Aorta (tissue), 5 donors: ENCODE measurements at regions not wholly inside any gene's neighbourhood (a gene's known extent, or its start where the extent isn't known, plus 50 kb on each side); places are given as distances from the start of the nearest gene placed in this dataset.

ENCODE experiments used
- ATAC-seq: fragments of 200-7000 bp; cut with Tn5 transposase; one replicate; pipeline ENCODE4 v1.9.1; 2022; ENCODE audit warnings: moderate library complexity; ENCODE audit not compliant: low FRiP score
- DNase-seq, 2 donors: peaks; one replicate each; pipeline ENCODE4 v3.0.0-alpha.2; 2020
- H3K27ac ChIP-seq, 2 donors: one replicate each; pipeline ENCODE4 v1.5.1; 2013; ENCODE audit warnings: low read length in 2 of 2, mild to moderate bottlenecking in 2 of 2, moderate library complexity in 2 of 2, control low read depth in 1 of 2, inconsistent platforms in 1 of 2, low read depth in 1 of 2
- H3K27me3 ChIP-seq, 2 donors: one replicate each; pipeline ENCODE4 v1.6.1; 2013; ENCODE audit warnings: control low read depth in 1 of 2, low read length in 1 of 2, mild to moderate bottlenecking in 1 of 2, moderate library complexity in 1 of 2; ENCODE audit not compliant: insufficient read depth in 2 of 2, control insufficient read depth in 1 of 2
- H3K36me3 ChIP-seq, 2 donors: one replicate each; pipeline ENCODE4 v1.6.1; 2013; ENCODE audit warnings: control low read depth in 1 of 2, low read length in 1 of 2, mild to moderate bottlenecking in 1 of 2; ENCODE audit not compliant: insufficient read depth in 2 of 2, control insufficient read depth in 1 of 2
- H3K4me1 ChIP-seq, 2 donors: one replicate each; pipeline ENCODE4 v1.6.1; 2013; ENCODE audit warnings: low read length in 2 of 2, control low read depth in 1 of 2, mild to moderate bottlenecking in 1 of 2, moderate library complexity in 1 of 2; ENCODE audit not compliant: insufficient read depth in 2 of 2, control insufficient read depth in 1 of 2
- H3K4me3 ChIP-seq, 2 donors: one replicate each; pipeline ENCODE4 v1.5.1; 2013; ENCODE audit warnings: low read length in 2 of 2, control low read depth in 1 of 2, mild to moderate bottlenecking in 1 of 2
- H3K9me3 ChIP-seq: one replicate; pipeline ENCODE4 v1.6.1; 2013; ENCODE audit warnings: mild to moderate bottlenecking, low read length; ENCODE audit not compliant: control insufficient read depth
- WGBS, 2 donors: extraction: QIAGEN DNeasy Blood & Tissue Kit; methylation state at CpG; one replicate each; pipeline ENCODE4 v1.1.7; 2013; 5-methylcytosine and 5-hydroxymethylcytosine counted together
- intact Hi-C, 2 donors: fragments of 100-400 bp; cut with DNase I; formaldehyde crosslinking; loops; one replicate each; pipeline versions ENCODE4 v1.14.2 to v1.15.0; 2022
- donor health status: healthy with polysubstance abuse.
- donor health status: Bipolar disorder and iron deficiency.
- donor health status: DM: no; HTN: no; CAD: no.
- donor health status: DM: no; HTN: no; CAD: no.
- donor health status: DM: yes; HTN: yes; CAD: no.

- Histone ChIP-seq H3K4me3 (no peak overlapping the region), H3K27me3 (no peaks in the 10 kb centered on the region), H3K27ac (no peak overlapping the region), H3K4me1 (no peaks in the 10 kb centered on the region), H3K36me3 (no peaks in the 10 kb centered on the region), H3K9me3 (no peaks in the 10 kb centered on the region)
- 49 to 91% methylated on average over 3 of the region's 3 CpGs for WGBS, 2 donors
- intact Hi-C loops: no loop called here
- no peak for DNase-seq
- ATAC-seq: no peak
Measured at GRCh38 chrX:122583551-122583950, 600.5 kb upstream of the GRIA3 start.

- DNase-seq (no peak), ATAC-seq (no peak)
- no peaks in the 10 kb centered on the region for H3K27me3 ChIP-seq
- H3K9me3 ChIP-seq: no peaks in the 10 kb centered on the region
- intact Hi-C loops: no loop called here
- no peaks in the 10 kb centered on the region for H3K4me1 ChIP-seq
- H3K27ac ChIP-seq: no peak overlapping the region
- no peaks in the 10 kb centered on the region for H3K36me3 ChIP-seq
- no peak overlapping the region for H3K4me3 ChIP-seq
- WGBS, 2 donors: 8 to 15% methylated on average over 2 of the region's 2 CpGs
Measured at GRCh38 chrX:122584981-122585380, 599.1 kb upstream of the GRIA3 start.

- Histone ChIP-seq H3K27ac (no peak overlapping the region), H3K9me3 (no peaks in the 10 kb centered on the region), H3K4me1 (no peaks in the 10 kb centered on the region), H3K36me3 (no peaks in the 10 kb centered on the region), H3K4me3 (no peak overlapping the region), H3K27me3 (no peaks in the 10 kb centered on the region)
- no peak for ATAC-seq
- DNase-seq: no peak
- intact Hi-C loops: no loop called here
- 74 to 96% methylated on average over 1 of the region's 1 CpG for WGBS, 2 donors
Measured at GRCh38 chrX:122586831-122587230, 597.2 kb upstream of the GRIA3 start.

- 49 to 80% methylated on average over 2 of the region's 2 CpGs for WGBS, 2 donors
- DNase-seq (no peak), ATAC-seq (no peak)
- Histone ChIP-seq H3K27me3 (no peaks in the 10 kb centered on the region), H3K4me1 (no peaks in the 10 kb centered on the region), H3K9me3 (no peaks in the 10 kb centered on the region), H3K27ac (no peak overlapping the region), H3K4me3 (no peak overlapping the region), H3K36me3 (no peaks in the 10 kb centered on the region)
- intact Hi-C loops: no loop called here
Measured at GRCh38 chrX:122591546-122591945, 592.5 kb upstream of the GRIA3 start.

- intact Hi-C loops: no loop called here
- Histone ChIP-seq H3K36me3 (no peaks in the 10 kb centered on the region), H3K4me1 (no peaks in the 10 kb centered on the region), H3K27me3 (no peaks in the 10 kb centered on the region), H3K9me3 (no peaks in the 10 kb centered on the region), H3K4me3 (no peak overlapping the region), H3K27ac (no peak overlapping the region)
- ATAC-seq (no peak), DNase-seq (no peak)
Measured at GRCh38 chrX:122596998-122597397, 587.1 kb upstream of the GRIA3 start.

DNA sequence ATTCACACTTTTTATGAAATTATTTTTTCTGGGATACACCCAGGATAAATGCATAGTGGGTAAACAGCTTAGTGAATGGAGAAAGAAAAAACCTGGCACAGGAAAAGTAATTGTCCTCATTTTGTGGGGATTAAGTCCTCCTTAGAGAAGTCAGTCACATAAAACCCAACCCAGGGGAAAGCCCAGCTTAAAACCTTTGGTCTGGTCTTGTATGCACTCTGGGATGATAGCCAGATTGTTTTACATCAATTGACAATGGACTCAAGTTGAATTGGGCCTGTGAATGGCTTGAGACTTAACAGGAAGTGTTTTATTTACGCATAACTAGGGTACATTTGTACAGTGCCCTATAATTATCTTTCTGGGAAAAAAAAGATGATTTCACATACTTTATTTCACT, 561.3 kb upstream of the GRIA3 start:
- Histone ChIP-seq H3K27me3 (no peaks in the 10 kb centered on the region), H3K4me3 (no peak overlapping the region), H3K27ac (no peak overlapping the region), H3K9me3 (no peaks in the 10 kb centered on the region), H3K36me3 (no peaks in the 10 kb centered on the region), H3K4me1 (no peaks in the 10 kb centered on the region)
- 80 to 93% methylated on average over 1 of the region's 1 CpG for WGBS, 2 donors
- ATAC-seq (no peak), DNase-seq (no peak)
- intact Hi-C loops: no loop called here

DNA sequence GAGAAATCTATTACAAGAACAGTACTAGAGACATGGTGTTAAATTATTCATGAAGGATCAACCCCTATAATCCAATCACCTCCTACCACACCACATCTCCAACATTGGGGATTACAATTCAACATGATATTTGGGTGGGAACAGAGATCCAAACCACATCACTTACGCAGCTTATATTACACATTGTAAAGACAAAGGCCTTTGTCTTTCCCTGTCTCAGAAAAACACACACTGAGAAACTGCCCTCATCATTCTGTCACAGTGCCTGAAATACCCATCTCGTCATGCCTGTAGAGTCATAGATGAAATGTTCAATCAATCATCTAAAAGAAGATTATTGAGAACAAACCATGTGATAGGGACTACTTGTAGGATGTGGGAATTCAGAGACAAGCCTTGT, 558.8 kb upstream of the GRIA3 start:
- no peaks in the 10 kb centered on the region for H3K4me1 ChIP-seq
- H3K27ac ChIP-seq: no peak overlapping the region
- no peak for ATAC-seq
- 71 to 93% methylated on average over 2 of the region's 2 CpGs for WGBS, 2 donors
- H3K4me3 ChIP-seq: no peak overlapping the region
- no peak for DNase-seq
- H3K9me3 ChIP-seq: no peaks in the 10 kb centered on the region
- no peaks in the 10 kb centered on the region for H3K36me3 ChIP-seq
- H3K27me3 ChIP-seq: no peaks in the 10 kb centered on the region
- intact Hi-C loops: no loop called here

- H3K4me1 ChIP-seq: no peaks in the 10 kb centered on the region
Measured at GRCh38 chrX:122625821-122626220, 558.3 kb upstream of the GRIA3 start.

GRCh38 chrX:122626871-122627270, 557.2 kb upstream of the GRIA3 start:
- Histone ChIP-seq H3K27me3 (no peaks in the 10 kb centered on the region), H3K27ac (no peak overlapping the region), H3K9me3 (no peaks in the 10 kb centered on the region), H3K4me1 (no peaks in the 10 kb centered on the region), H3K36me3 (no peaks in the 10 kb centered on the region), H3K4me3 (no peak overlapping the region)
- no peak for DNase-seq
- 62 to 81% methylated on average over 1 of the region's 1 CpG for WGBS, 2 donors
- intact Hi-C loops: no loop called here
- ATAC-seq: no peak

More at GRCh38 chrX:122625821-122626220, 558.3 kb upstream of the GRIA3 start:
- Histone ChIP-seq H3K9me3 (no peaks in the 10 kb centered on the region), H3K27ac (no peak overlapping the region), H3K4me3 (no peak overlapping the region), H3K27me3 (no peaks in the 10 kb centered on the region), H3K36me3 (no peaks in the 10 kb centered on the region)
- intact Hi-C loops: no loop called here
- WGBS, 2 donors: 27% methylated on average over 3 of the region's 3 CpGs
- ATAC-seq: no peak
- DNase-seq: no peak
